ENCODE measurements at regions not wholly inside any gene's neighbourhood (a gene's known extent, or its start where the extent isn't known, plus 50 kb on each side); places are given as distances from the start of the nearest gene placed in this dataset.

- no peak for TF ChIP-seq MAX (IDR thresholded peaks at IDR 0.05)
- TF ChIP-seq YY1 (IDR thresholded peaks at IDR 0.05; ENCODE audit: low read depth) = no peak
- no peak for TF ChIP-seq EGR1 (IDR thresholded peaks at IDR 0.05)
These were observed 220.4 kb downstream of the NPHP4 start for GRCh38 chr1:5771788-5772187.

Measured in Ishikawa (cell line).